SW 1271 (cell line): ENCODE measurements at regions not wholly inside any gene's neighbourhood (a gene's known extent, or its start where the extent isn't known, plus 50 kb on each side); places are given as distances from the start of the nearest gene placed in this dataset.

Experiments used
- DNase-seq, 2 experiments: peaks; one replicate each; lab custom pipeline; 2025; lab: John Stamatoyannopoulos, UW

DNA sequence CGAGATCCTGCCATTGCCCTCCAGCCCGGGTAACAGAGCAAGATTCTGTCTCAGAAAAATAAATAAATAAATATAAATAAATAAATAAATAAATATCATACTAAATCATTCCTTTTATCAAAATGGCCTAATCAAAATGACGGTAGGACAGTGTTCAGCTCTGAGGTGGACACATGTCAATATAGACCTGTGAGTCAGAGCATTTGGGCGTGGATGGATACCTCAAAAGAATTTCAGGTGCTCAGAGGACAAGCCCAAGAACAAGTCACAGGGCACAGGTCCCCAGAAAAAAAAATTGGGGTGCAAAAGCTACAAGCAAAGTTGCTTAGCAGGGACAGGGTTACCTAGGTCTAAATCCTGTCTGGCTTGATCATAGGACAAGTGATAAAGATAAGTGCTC is 204.7 kb upstream of the HS3ST1 start:
- no peak for DNase-seq

DNA sequence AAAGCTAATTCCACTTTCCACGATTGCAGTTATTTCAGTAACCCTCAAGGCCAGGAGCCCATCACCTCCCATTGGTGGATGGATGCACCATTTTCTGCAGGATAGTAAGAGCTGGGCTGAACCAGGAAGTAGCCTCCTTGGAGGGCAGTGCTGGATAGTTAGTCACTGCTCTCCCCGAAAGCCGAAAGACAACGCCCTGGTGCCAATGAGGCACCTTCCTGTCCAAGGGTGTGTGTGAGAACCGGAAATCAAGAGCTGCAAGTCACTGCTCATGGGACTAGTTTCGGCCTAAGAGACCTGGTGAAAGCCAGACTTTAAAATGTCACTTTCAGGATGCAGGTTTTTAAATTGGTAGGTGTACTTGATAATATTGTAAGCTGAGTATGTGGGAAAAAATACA is 203.8 kb upstream of the HS3ST1 start:
- DNase-seq: no peak

DNA sequence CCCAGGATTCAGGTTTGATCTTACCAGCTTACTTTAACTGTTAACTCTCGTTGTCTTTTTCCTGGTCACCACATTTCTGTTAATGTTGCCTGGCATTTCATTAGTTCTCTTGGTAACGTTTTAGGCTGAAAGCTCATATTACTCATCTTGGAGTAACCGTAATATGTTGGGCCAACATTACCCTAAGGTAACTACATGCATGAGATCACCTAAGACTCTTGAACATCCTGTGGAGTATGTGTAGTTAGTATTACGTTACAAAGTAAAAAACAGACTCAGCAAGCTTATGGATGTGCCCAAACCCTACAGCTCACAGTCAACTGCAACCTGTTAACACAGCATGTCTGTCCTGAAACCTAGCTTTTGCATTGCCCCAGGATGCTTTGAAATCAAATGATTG is 203.3 kb upstream of the HS3ST1 start:
- DNase-seq: no peak

DNA sequence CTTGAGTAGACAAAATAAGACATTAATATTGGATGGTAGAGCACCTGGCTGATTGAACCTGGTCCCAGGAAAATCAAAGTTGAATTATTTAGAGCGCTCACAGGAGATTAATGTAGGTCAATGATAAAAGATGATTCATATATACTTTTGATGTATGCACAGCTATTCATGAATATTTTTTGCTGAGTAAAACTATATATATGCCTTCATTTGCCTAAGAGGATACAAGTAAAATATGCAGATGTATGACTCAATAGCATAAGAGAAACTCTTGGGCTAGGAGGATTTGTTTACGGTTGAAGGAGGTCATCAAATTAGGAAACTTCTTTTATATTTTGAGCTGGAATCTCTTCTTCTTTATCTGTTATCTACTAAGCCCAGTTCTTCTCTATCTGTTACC is 202.7 kb upstream of the HS3ST1 start:
- DNase-seq: no peak

DNA sequence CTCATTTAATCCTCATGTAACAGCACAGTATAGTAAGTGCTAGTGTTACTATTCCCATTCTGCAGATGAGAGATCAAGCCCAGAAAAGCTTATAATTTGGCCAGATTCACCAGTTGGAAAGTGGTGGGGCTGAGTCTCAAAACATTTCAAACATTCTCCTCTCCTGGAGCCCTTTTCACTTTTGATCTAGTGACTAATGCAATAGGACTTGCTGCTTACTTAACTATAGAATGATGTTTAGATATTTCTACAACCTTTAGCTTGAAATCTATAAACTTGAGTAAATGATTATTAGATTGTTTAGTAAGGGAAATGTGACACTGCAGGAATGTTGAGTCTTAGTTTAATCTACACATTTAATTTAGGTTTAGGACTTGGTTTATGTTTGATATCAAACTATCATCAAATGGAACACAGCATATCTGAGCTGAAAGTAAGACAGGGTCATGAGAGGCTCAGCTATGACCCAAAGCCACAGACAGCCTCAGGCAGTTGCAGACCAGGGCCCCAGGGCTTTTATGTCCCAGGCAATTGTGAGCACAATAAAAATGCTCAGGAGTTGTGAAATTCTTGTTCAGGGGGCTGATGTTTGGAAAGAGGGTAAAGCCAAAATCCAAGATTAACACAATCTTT is 199.5 kb upstream of the HS3ST1 start:
- no peak for DNase-seq

DNA sequence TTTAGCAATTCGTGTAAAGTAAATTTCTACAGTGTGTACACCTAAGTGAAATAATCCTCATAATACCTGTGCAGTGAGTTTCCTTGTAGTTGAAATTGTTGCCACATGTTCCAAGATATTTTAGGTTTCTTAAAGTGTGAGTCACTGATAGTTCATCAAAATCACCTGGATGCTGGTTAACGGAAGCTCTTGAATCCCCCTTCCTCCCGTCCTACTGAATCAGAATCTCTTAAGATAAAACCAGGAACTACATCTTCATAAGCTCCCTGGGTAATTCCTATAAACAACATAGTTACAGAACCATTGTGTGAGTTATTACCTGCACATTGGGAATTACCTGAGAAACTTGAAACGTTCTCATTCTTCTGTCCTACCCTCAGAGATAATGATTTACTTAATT is 197.4 kb upstream of the HS3ST1 start:
- no peak for DNase-seq

DNA sequence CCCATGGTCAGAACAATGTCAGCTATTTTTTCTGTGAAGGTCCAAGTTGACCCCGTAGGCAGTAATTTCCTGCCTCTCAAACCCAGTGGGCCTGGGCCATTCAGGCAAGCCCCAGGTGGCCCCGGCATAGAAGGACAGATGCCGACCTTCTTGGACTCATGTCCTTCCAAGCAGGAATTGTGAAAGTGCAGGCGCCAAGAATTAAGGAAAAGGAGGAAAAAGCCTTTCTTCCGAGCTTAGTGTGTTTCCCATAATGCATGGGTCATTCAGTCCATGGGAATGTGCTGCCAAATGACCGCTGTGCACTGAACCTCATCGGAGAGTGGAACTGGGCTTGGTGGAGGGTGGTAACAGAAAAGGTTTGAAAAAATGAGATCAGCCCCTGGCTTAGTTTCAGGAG is 196.5 kb upstream of the HS3ST1 start:
- no peak for DNase-seq

DNA sequence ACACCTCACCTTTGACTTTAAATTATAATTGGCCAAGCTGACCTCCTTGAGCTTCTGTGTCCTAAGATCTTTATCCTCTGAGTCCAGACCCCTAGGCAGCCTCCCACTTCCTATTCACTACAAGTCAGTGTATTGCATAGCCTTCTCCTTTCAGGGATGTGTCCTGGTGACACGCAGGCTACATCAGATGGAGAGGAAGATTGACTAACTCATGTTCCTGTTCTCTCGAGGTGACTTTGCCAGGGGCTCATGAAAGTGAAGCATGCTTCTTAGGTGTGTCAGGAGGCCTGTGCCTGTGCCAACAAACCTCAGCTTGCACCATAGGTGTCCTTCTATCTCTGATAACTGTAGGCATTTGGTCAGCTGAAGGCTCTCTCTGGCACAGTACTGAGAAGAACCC is 195.7 kb upstream of the HS3ST1 start:
- no peak for DNase-seq

DNA sequence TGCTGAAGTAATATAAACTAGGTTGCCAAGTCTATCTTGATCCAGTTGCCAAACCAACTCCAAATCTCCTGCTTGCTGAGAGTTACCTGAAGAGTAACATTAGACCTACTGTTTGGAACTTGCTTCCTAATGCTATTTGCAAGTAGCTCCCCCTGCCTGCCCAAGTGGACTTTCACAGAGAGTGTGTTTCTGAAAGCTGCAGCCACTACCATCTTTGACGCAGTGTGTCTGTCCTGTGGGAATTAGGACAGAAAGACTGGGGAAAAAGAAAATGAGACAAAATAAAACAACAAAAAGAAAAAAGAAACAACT is 195.0 kb upstream of the HS3ST1 start:
- peak in 1 of 2 experiments; percentile 6 for DNase-seq

DNA sequence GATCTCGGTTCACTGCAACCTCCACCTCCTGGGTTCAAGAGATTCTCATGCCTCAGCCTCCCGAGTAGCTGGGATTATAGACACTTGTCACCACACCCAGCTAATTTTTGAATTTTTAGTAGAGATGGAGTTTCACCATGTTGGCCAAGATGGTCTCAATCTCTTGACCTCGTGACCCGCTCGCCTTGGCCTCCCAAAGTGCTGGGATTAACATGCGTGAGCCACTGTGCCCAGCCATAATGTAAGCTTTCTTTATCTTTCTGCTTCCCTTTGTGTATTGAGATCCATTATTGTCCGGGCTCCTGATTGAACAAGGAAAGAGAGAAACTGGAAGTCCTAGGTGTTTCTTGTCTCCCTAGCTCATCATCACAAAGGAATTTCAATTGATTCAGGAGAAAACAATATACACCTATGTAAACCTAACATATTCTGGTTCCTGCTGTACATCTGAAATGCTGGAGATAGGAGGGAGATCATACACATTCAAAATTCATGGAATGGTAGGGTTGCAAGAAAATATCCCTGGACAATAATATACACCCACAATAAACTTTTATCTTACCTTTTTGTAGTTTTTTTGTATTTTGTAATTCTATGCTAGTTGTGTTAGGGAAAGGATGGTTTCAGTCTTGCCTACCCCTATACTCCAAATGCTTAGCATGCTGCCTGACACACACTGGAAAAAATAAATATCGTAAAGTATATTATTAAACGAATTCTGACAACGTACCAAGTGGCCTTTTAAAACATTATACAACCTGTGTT is 194.4 kb upstream of the HS3ST1 start:
- no peak for DNase-seq

DNA sequence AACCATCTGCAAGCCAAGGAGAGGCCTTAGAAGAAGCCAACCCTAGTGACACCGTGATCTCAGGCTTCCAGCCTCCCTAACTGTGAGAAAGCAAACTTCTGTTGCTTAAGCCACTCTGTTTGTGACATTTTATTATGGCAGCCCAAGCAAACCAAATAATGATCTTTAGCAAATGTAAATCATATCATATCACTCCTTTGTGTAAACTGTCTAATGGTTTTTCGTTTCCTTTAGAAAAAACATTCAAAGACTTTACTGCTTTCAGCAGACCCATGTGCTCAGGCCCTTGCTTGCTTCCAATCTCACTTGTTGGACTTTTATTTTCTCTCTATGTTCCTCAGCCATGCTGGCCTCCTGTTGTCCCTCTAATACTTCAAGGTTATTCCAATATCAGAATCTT is 192.2 kb upstream of the HS3ST1 start:
- no peak for DNase-seq

DNA sequence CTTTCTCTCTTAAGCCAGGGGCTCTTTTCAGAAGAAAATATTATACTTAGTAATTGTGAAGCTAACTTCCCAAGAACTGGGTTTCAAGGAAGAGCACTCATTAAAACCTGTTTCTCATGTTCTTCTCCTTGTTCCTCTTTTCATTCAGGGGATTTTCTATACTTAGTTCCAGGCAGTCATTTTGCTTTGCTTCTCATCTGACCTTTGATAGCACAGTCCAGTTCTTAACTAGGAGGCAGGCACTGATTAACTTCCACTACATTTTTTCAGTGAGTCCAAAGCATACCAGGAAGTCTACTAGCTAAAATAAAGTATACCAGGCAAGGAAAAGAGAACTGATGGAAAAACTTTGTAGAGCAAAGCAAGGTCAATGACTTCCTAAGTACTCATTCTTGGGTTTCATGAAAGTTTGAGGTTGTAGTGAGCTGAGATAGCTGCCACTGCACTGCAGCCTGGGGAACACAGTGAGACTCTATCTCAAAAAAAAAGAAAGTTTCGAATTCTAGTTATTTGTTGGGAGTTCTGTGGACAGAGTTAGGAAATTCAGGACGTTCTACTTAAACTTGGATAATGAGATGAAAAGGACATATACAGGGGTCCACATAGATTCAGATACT is 190.1 kb upstream of the HS3ST1 start:
- DNase-seq: no peak

DNA sequence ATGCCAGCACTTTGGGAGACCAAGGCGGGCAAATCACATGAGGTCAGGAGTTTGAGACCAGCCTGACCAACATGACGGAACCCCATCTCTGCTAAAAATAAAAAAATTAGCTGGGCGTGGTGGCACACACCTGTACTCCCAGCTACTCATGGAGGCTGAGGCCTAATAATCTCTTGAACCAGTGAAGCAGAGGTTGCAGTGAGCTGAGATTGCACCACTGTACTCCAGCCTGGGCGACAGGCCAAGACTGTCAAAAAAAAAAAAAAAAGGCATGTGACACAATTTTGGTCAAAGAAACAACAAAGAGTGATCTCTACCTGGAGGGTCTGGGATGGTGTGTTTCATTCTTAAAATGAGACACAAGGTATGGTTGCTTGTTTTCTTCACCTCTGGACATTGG is 188.2 kb upstream of the HS3ST1 start:
- DNase-seq: no peak

DNA sequence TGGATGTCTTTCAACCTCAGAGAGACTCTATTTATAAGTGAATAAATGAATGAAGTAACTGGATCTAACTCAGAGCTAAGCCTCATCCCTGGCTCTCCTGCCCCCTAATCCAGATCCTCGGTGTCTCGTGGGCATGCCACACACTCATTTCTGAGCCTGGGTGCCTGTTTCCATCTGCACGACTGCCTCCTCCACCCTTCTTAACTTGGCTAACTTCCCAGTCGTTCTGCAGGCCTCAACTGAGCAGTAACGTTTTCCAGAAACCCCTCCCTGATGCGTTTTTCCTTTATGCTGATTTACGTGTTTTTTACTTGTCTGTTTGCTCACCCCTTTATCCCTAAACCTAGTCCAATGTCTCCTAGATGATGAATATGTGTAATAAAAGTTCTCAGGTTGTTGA is 186.9 kb upstream of the HS3ST1 start:
- DNase-seq: no peak

DNA sequence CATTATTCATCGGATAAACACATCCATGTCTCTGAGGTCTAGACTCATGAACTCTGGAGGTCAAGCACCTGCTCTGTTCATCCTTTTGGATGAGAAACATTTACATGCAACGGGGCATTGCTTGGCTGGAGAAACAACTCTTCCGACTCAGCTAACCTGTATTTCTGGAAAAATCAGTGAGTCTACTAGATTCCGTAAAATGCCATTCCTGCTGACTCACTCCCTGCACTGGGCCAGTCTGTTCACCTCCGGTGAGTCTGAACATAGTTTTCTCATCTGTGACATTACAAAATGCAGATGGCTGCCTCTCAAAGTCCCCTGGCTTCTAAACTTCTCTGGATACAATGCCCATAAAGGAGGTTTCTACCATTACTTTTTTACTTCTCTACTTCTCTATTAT is 185.7 kb upstream of the HS3ST1 start:
- no peak for DNase-seq

DNA sequence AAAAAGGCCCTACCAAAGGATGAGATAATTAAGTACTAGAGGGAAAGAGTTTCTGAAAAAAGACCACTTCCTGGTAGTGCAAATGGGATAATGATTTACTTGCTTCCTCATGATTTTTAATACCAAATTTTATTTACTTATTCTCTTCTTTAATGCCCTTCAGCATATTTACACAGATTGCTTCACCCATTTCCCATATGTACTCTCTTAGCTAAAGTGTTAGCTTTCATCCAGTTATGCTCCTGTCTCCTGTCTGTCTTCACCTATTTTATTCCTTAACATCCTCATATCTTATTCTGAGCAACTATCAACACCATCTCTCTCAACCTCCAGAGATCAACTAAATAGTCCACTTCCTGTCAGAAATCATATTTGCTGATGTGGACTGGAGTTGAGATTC is 183.2 kb upstream of the HS3ST1 start:
- DNase-seq: no peak

DNA sequence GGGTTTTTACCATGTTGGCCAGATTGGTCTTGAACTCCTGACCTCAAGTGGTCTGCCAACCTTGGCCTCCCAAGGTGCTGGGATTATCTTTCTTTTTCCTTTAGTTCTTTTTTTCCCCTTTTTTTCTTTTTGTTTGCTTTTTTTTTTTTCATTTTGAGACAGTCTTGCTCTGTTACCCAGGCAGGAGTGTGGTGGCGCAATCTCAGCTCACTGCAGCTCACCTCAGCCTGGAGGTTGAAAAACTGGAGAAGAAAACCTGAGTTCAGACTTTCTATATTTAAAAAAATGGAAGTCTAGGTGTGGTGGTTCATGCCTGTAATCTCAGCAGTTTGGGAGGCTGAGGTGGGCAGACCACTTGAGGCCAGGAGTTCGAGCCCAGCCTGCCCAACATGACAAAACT is 181.1 kb upstream of the HS3ST1 start:
- no peak for DNase-seq

DNA sequence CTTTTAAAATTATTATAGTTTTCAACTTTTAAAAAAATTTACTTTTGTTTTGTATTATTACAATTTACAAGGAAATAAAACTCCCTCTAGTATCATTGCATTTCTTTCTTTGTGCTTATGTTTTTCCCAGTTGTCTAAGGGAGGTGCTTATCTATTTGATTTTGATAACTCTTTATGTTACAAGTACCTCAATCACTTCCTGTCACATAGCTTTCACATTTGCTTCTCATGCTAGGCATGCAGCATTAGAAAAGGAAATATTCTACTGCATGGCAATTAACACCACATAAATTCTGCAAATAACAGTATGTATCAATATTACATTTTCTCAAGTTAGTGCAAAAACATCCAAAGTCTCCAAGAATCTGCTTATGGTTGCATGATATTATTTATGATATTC is 180.3 kb upstream of the HS3ST1 start:
- DNase-seq: no peak

DNA sequence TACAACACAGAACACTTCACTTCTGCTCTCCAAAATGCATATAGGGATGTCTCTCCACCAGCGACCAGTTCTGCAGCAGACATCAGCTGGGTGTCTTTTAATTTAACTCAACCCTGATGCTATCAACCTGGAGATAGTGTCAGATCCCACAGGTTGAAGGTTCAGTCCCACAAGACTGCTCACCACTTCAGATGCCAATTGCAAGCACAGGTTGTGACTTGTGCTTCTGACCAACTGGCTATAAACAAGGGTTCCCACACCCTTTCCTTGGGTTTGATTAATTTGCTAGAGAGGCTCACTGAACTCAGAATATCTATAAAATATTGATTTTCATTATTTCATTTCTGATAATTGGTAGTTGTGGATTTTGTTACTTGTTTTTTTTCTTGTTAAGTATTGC is 177.4 kb upstream of the HS3ST1 start:
- no peak for DNase-seq

DNA sequence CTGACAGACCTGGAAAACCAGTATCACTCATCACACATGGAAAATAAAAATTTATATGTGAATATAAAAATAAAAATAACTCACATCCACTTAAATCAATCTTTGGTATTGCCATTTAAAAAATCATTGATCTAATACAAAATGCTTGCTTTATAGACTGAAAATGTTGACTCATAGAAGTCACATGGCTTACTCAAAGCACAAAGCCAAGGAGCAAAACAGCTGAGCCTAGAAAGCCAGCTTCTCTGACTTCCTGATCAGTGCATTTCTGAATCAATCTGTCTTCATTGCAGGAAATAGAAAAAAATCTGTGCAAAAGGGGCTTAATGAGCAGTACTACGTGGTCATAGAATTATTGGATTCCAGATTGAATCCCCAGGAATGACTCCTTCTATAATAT is 176.9 kb upstream of the HS3ST1 start:
- DNase-seq: no peak

DNA sequence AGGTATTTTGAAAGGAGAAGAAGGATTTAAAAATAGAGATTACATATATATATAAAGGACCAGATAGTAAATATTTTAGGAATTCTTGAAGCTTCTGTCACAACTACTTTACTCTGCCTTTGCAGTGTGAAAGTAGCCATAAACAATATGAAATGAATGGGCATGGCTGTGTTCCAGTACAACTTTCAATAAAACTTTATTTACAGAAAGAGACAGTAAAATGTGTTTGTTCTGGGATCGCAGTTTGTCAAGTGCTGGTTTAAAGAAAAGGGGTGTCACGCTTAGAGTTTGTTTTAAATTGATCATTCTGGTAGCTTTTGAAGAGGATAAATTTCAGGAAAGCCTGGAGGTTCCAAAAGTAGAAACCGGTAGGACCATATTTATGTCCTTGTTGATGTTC is 176.1 kb upstream of the HS3ST1 start:
- DNase-seq: no peak

DNA sequence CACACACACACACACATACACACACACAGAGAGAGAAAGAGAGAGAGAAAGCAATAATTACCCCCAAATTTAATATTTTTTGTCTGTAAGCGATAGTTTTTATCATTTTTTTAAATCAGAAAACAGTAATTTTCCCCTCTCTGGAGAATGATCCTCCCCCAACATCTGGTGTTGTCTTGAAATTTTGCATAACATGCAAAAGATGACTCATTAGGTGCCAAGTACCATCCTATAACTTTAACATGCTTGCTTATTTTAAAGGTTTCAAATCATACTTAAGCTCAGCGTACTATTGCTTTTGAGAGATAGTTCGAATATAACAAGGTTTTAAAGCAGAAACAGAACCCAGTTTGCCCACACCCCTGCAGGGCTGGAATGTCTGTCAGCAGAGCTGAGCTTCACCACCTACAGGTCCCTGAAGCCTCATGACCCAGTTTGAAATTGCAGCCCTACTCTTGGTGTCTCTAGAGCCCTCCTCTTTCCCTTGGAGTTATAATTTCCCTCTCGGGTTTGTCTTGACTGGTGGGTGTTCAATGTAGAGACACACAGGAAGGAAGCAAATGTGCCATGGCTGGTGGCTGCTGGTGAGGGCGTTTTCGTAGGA is 175.0 kb upstream of the HS3ST1 start:
- DNase-seq: no peak

DNA sequence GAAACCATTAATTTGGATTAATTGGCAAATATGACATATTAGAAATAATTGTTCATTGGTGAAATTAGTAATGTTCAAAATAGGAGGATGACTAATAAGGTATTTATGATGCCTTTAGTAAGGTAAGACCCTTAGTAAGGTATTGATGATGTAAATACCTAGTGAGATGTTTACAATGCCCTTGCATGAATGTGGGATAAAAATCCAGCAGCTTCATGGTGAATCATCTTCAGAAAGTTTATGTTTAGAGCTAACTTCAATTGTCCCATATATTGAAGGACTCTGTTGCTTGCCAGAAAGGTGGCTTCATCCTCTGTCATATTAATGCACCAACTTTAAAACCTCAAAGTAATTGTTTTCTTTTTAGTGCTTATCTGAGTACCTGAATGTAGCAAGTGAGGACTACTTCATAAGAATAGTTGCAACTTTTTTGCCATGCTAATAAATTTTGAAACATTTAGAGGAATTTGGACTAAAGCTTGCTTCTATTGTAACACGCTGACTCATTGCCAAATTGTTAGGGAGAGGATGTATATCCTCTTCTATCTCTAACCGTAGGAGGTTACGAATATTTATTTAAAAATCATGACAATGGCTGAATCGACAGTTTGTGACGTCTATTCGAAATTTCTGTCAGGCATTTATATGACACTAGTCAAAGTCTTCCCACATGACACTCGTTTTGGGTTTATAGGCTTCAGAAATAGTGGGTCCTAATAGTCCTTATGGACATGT is 174.1 kb upstream of the HS3ST1 start:
- DNase-seq: no peak
